Epithelial cell of prostate (primary cell): ENCODE measurements at regions not wholly inside any gene's neighbourhood (a gene's known extent, or its start where the extent isn't known, plus 50 kb on each side); places are given as distances from the start of the nearest gene placed in this dataset.
A peak's percentile ranks its signal among the peaks of the same experiment; 100 is the strongest.
"Not testable (repeated sequence)": the region's sequence is repeated elsewhere in the genome, so short reads cannot be mapped to it uniquely, and the experiment has no call there.

Source experiments
- DNase-seq: peaks from one replicate; pipeline ENCODE4 v3.0.0-alpha.2; 2011; ENCODE audit warnings: low read depth, low spot score
- H3K27ac ChIP-seq: fragments of 450-650 bp; 2 replicates; pipeline ENCODE4 v1.5.1; 2017; ENCODE audit warnings: mild to moderate bottlenecking

- H3K27ac ChIP-seq = no peak overlapping the region
- no peak for DNase-seq
Measured at GRCh38 chr17:70938336-70938735, 769.0 kb downstream of the KCNJ2 start.

- no peak overlapping the region for H3K27ac ChIP-seq
- DNase-seq = no peak
Measured at GRCh38 chr17:70945386-70945785, 776.1 kb downstream of the KCNJ2 start.

- H3K27ac ChIP-seq = no peak overlapping the region
- DNase-seq = no peak
Measured at GRCh38 chr17:70947215-70947614, 777.9 kb downstream of the KCNJ2 start.

GRCh38 chr17:70947636-70948565 lies 778.6 kb downstream of the KCNJ2 start:
- DNase-seq = no peak

GRCh38 chr17:70953140-70953539 lies 783.8 kb downstream of the KCNJ2 start:
- not testable (repeated sequence) for DNase-seq, H3K27ac ChIP-seq

More at GRCh38 chr17:70947636-70948565, 778.6 kb downstream of the KCNJ2 start:
- H3K27ac ChIP-seq = no peak overlapping the region

GRCh38 chr17:70955441-70955840 lies 786.1 kb downstream of the KCNJ2 start:
- no peak overlapping the region for H3K27ac ChIP-seq
- no peak for DNase-seq

GRCh38 chr17:70956726-70957125 lies 787.4 kb downstream of the KCNJ2 start:
- H3K27ac ChIP-seq = no peak overlapping the region
- no peak for DNase-seq

GRCh38 chr17:70961341-70961740 lies 792.0 kb downstream of the KCNJ2 start:
- no peak for DNase-seq

GRCh38 chr17:70968302-70968701 lies 799.0 kb downstream of the KCNJ2 start:
- H3K27ac ChIP-seq = no peak overlapping the region

More at GRCh38 chr17:70961341-70961740, 792.0 kb downstream of the KCNJ2 start:
- H3K27ac ChIP-seq = no peak overlapping the region

GRCh38 chr17:70969521-70970034 lies 800.2 kb downstream of the KCNJ2 start:
- DNase-seq = no peak
- H3K27ac ChIP-seq = no peak overlapping the region

More at GRCh38 chr17:70968302-70968701, 799.0 kb downstream of the KCNJ2 start:
- peak; percentile 14 for DNase-seq

- H3K27ac ChIP-seq = no peak overlapping the region
- no peak for DNase-seq
Measured at GRCh38 chr17:70976447-70976846, 807.1 kb downstream of the KCNJ2 start.

GRCh38 chr17:70984873-70985272 lies 815.5 kb downstream of the KCNJ2 start:
- H3K27ac ChIP-seq = no peak overlapping the region

GRCh38 chr17:70987867-70988340 lies 818.6 kb downstream of the KCNJ2 start:
- H3K27ac ChIP-seq = no peak overlapping the region
- no peak for DNase-seq

More at GRCh38 chr17:70984873-70985272, 815.5 kb downstream of the KCNJ2 start:
- DNase-seq = no peak

- H3K27ac ChIP-seq = no peak overlapping the region
Measured at GRCh38 chr17:70988622-70989021, 819.3 kb downstream of the KCNJ2 start.

GRCh38 chr17:70989280-70989679 lies 819.9 kb downstream of the KCNJ2 start:
- H3K27ac ChIP-seq = no peak overlapping the region
- DNase-seq = no peak

More at GRCh38 chr17:70988622-70989021, 819.3 kb downstream of the KCNJ2 start:
- no peak for DNase-seq

GRCh38 chr17:70994194-70994593 lies 824.9 kb downstream of the KCNJ2 start:
- no peak for DNase-seq
- no peak overlapping the region for H3K27ac ChIP-seq

- DNase-seq = no peak
- no peak overlapping the region for H3K27ac ChIP-seq
Measured at GRCh38 chr17:70995997-70996396, 826.7 kb downstream of the KCNJ2 start.

GRCh38 chr17:71003736-71004135 lies 834.4 kb downstream of the KCNJ2 start:
- DNase-seq = no peak
- H3K27ac ChIP-seq = no peak overlapping the region

GRCh38 chr17:71004413-71004812 lies 835.1 kb downstream of the KCNJ2 start:
- DNase-seq = no peak
- no peak overlapping the region for H3K27ac ChIP-seq

- DNase-seq = no peak
- H3K27ac ChIP-seq = no peak overlapping the region
Measured at GRCh38 chr17:71011391-71011790, 842.1 kb downstream of the KCNJ2 start.

- DNase-seq = no peak
- H3K27ac ChIP-seq = no peak overlapping the region
Measured at GRCh38 chr17:71019699-71020098, 850.4 kb downstream of the KCNJ2 start.
